DMS53 (cell line): ENCODE measurements at regions not wholly inside any gene's neighbourhood (a gene's known extent, or its start where the extent isn't known, plus 50 kb on each side); places are given as distances from the start of the nearest gene placed in this dataset.

Source experiments
- DNase-seq: peaks from one replicate; lab custom pipeline; 2025; lab: John Stamatoyannopoulos, UW

DNA sequence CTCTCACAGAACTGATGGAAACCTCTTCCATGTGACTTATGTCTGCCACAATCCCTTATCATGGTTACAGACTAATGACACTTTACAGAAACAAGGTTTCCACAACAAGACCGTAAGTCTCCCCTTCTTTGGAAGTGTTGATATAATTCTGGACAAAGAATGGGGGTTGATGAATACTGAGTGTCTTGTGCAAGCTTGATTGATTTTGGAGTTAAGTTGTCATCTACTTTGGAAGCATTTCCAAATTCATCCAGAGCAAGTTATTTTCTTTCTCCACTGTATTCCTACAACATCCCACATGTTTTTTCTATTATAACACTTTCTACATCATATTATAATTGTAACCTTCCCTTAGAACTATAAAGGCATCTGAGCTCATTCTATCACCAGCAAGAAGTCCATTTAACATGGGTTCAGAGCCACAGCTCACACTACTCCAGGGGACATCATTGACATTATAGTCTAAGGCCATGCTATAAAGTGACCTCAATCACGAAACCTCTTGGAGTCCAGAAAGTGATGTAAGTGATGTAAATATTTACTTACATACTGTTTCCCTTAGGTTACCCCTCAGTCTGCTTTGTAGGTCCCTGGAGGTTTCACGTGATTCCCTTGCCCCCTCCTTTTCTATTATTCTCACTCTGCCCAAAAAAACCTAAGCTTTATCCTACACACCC, 125.7 kb upstream of the PBX1 start:
- DNase-seq: peak; percentile 6

DNA sequence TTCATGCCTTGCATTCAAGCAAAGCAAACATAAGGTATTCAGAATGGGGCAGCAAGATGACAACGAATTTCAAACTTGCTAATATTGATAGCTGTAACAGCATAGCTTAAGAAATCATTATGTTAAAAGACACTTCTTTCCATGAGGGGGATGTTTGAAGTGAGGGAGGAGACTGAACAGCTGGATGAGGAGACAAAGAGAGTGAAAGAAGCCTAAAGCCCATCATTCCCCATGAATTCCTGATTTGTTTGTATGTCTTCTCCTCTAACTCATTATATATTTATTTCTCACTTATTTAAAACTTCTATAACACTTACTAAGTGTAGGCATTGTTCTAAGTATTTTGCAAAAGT, 125.2 kb upstream of the PBX1 start:
- no peak for DNase-seq

DNA sequence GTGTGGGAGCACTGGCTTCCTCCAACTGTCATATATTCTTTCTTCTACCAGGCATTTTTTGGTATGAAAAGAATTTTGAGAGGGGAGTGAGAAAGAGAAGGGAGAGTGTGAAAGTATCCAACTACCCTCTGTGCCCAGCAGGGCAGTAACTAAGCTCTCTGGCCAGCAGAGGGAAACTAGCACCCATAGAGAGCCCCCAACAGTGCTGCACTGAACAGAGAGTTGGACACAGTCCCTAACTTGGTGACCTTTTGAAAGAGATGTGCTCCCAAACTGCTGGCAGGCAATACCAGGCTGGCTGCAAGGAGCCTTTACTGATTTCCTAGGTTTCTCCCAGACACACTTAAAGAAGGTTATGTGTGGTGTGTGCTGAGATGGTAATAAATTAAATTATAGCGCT, 118.8 kb upstream of the PBX1 start:
- peak; percentile 28 for DNase-seq

DNA sequence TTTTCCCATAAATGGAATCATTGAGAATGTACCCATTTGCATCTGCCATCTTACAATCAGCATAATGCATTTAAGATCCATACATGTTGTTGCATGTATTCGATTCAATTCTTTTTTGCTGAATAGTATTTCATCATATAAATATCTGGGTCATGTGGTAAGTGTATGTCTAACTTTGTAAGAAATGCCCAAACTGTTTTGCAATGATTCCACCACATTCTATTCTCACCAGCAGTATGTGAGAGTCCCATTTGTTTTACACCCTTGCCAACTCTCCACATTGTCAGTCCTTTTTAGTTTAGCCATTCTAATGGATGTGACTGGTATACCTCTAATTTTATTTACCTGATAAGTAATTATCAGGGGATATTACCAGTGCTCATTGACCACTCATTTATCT, 115.8 kb upstream of the PBX1 start:
- DNase-seq: no peak

DNA sequence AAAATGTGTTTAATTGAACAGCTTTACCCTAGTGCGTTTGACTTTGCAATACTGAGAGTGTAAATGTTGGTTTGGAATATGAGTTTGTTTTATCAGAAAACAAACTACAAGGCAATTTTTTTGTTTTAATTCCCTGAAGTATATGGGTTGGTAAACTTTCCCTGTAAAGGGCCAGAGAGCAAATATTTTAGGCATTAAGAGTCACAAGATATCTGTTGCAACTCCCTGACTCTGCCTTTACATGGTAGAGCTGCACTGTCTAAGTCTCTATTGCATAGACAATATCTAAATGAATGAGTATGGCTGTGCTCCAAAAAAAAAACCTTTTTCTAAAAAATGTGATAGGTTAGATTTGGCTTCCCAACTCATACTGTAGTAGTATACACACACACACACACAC, 115.1 kb upstream of the PBX1 start:
- DNase-seq: no peak

DNA sequence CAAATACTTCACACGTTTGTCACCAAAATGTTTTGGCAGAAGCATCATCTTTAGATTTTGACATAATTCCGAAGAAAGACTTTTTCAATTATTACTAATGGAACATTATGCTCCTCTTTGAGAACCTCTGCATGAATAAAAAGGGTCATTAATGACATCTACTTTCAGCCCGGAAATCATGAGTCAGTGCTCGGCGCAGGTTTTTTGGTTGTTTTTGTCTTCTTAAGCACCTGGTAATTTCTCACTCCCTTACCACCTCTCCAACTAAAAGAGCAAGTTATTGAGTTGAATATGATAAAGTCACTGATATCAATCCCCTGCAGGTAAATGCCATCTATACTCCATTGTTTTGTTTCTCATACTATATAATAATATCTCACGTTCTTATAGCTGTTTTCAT, 113.0 kb upstream of the PBX1 start:
- DNase-seq: no peak

DNA sequence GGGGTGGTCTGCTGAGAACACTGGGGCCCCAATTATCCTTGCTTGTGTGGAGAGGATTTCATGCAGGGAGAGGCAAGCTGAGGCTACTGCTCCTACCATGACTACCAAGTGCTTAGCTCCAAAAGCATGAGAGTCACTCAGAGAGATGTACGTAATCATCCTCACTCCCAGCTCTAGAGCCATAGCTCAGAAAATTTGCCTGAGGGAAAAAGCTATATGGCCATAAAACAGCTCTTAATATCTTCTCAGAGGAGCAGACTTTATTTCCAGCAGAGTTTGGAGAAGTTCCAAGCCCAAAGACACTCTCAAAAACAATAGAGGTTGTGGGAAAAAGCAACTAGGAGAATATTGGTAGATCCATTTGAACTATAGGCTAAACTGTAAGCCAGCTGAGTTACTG, 106.4 kb upstream of the PBX1 start:
- no peak for DNase-seq

DNA sequence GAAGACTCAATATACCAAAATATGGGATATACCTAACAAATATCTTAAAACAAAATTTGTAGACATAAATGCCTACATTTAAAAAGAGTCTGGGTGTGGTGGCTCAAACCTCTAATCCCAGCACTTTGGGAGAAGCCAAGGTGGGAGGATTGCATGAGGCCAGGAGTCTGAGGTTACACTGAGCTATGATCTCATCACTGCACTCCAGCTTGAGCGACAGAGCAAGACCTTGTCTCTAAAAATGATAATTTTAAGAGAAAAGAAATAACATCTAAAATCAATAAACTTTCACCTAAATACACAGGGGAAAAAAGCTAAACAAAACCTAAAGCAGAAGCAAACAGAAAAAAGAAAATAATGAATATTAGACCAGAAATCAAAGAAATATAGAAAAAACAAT, 102.7 kb upstream of the PBX1 start:
- no peak for DNase-seq

DNA sequence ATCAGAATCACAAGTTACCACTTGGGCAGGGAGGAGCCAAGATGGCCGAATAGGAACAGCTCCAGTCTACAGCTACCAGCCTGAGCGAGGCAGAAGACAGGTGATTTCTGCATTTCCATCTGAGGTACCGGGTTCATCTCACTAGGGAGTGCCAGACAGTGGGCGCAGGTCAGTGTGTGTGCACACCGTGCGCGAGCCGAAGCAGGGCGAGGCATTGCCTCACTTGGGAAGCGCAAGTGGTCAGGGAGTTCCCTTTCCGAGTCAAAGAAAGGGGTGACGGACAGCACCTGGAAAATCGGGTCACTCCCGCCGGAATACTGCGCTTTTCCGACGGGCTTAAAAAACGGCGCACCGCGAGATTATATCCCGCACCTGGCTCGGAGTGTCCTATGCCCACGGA, 99.8 kb upstream of the PBX1 start:
- peak; percentile 81 for DNase-seq

DNA sequence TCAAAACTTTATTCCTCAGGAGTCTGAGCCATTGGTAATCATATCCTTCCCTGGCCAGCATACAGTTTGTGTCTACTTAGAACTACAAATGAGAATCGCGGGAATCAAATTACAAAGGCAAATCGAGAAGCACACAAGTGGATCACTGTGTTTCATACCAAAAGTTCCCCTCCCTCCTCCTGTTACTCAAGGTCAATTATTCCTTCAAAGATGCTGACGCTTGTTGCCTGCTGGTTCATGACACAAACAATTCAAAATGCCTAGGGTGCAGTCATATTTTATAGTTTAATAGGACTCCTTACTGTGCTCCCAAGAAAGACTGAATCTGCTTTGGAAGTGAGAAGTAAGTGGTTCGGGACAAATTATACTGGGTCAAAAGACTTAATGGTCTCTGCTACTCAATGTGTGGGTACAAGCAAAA, 93.0 kb upstream of the PBX1 start:
- DNase-seq: no peak

DNA sequence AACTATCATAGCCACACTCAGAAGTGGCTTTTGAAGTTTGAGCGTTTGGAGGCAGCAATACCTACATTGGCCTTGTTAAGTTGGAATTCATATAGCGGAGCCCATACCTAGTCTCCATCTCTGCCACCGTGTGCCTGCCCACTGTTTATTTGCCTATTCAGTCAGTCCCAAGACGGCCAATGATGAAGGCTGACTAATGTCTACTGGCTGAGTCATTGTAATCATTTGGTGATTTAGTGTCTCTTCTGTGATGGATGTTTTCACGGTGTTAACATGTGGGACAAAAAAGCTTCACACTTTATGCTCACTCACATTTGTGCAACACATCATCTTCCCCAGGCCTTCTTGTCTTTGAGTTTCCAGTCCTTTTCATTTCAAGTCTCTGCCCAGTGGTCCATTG, 92.6 kb upstream of the PBX1 start:
- DNase-seq: peak; percentile 36

DNA sequence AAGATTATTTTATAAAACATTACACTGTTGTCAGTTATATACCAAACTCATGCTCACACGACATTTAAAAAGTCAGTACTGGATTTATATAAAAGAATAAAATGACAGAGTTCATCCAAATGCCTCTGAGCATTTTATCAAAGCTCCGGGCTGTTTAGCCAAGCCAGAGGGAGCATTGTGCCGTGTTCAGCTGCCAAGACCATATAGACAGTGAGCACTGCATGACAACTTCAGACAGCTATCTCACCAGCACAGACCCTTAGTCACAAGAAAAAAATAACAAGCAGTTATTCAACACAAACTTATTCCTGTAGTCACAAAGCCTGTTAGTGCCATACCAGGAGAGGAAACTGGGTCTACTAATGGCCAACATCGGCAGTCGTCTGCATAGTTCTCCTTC, 88.0 kb upstream of the PBX1 start:
- no peak for DNase-seq

DNA sequence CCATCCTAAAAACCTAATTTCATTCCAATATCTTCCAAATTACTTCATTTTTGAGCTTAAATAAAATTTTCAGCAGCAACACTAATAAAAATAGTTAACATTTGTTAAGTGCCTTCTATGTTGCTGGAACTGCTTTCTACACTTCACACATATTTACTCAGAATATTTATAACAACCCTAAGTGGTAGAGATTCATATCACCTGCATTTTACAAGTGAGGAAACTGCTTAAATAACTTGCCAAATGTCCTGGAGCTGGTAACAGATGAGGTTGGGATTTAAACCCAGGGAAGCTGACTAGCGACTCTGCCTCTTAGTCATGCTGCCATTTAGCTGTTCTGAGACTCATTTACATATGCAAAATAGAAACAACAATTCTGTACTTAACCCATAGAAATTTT, 86.1 kb upstream of the PBX1 start:
- DNase-seq: no peak

DNA sequence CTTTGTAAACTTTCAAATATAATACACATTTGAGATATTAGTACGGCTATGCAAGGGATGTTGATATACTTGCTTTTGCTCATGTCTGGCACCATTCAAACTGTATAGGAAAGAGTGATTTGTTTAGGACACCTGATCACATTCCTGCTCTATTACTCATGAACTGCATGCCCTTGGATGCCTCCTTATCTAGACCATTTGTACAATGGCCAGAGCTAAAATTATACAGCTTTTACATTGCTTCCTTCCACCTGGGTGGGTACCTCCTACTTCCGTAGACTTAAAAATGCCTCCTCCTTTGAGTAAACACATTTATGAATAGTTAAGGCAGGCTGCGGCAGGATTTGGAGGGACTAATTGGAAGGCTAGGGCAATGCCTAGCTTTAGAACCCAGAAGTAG, 85.4 kb upstream of the PBX1 start:
- DNase-seq: no peak

DNA sequence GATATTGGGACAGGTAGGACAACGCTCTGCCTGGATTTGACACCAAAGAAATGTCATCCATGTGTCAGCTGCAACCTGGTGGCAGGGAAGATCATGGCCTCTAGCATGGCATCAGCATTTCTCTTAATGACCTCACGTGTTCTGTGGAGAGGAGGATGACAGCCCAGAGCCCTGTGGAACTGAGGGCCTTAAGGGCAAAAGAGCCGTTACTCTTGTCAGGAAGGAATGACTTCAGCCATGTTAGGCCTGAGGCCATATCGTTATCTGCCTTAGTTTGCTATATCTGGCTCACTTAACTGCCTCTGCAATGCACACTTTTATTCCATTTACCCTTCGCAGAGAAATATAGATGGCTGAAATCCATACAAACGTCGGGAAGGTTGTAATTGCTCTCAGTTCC, 83.2 kb upstream of the PBX1 start:
- no peak for DNase-seq

DNA sequence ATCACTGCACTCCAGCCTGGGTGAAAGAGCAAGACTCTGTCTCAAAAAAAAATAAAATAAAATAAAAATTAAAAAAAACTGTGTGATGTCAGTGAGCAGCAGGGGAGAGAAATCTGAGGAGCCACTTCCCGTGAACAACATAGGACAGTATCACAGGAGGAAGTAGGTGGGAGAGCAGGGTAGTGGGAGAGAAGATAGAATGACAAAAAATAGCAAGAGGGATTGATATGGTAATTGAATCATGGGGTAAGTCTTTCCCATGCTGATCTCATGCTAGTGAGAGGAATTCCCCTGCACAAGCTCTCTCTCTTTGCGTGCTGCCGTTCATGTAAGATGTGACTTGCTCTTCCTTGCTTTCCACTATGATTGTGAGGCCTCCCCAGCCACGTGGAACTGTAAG, 81.6 kb upstream of the PBX1 start:
- no peak for DNase-seq

DNA sequence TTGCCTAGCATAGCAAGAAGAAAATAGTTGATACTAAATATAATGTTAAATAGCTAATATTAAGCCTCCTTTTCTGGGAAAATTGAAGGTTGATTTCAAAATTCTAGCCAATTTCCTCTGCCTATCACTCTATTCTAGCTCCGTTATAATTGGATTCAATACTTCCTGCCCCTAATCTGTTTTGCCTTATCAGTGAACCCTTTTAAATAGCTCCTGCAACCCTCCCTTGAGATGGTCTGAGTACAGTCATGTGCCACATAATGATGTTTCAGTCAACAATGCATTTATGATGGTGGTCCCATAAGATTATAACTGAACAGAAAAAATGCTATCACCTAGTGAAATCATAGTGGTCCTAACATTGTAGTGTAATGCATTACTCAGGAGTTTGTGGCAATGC, 79.7 kb upstream of the PBX1 start:
- no peak for DNase-seq

DNA sequence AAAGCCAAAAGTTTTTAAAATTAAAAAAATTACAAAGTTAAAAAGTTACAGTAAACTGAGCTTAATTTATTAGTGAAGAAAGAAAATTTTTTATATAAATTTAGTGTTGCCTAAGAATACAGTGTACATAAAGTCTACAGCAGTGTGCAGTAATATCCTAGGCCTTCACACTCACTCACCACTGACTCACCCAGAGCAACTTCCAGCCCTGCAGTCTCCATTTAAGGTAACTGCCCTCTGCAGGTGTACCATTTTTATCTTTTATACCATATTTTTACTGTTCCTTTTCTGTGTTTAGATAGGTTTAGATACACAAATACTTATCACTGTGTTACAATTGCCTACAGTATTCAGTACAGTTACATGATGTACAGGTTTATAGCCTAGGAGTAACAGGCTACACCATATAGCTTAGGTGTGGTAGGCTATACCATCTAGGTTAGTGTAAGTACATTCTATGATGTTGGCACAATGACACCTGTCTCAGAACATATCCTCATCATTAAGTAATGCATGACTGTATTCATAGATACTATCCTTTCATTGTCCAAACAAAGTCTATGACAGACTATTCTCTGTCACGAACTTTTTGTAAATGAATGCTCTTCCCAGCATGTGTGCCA, 78.6 kb upstream of the PBX1 start:
- DNase-seq: no peak

DNA sequence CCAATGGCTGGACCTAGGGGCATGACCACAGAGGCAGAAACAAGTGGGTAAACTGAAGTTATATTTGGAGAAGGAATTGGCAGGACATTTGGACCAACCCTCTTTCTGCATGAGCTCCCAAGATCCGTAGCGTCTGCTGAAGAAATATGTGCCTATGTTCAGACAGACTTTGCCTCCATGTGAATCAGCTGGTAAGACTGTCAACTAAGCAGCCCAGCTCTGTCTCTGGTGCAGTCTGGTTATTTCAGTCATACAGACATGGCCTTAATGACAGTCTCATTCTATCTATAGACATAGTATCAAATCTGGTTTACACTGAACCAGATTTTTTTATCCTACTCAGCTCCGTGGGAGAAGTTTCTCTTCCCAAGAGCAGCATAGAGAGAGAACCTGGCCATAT, 63.1 kb upstream of the PBX1 start:
- no peak for DNase-seq

DNA sequence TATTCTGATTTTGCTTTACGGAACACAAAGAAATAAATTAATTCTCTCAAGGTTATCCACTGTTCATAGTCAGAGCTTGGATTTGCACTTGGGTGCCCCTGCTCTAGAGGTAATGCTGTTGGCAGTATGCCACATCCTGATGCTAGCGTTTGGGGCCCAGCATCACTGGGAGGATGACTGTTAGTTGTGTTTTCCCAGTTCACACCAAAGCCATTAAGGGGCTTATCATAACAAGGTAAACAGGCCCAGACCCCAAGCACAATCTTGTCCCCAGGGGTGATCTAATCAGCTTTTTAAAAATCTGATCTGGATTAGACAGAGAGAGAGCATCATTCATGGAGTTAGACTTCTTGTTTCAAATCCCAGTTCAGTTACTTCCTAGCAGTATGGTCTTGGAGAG, 60.2 kb upstream of the PBX1 start:
- DNase-seq: no peak

DNA sequence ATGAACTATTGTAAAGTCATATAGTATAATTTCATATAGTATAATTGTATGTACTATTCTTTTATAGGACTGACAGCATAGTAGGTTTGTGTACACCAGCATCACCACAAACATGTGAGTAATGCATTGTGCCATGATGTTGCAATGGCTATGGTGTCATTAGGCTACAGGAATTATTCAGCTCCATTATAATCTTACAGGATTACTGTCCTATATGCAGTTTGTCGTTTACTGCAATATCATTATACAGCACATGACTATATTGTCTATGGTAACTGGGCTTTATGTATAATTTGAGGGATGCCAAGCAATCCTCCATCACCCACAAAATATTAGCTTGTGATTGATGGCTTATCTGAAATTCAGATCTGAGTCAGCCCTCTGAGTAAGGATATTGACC, 54.2 kb upstream of the PBX1 start:
- DNase-seq: no peak
